H1 (cell line): ENCODE measurements at regions not wholly inside any gene's neighbourhood (a gene's known extent, or its start where the extent isn't known, plus 50 kb on each side); places are given as distances from the start of the nearest gene placed in this dataset.

Experiments used
- CTCF ChIA-PET: fragments of 300-600 bp; sonication (Branson Sonifier 250); formaldehyde crosslinking; loops from one replicate; lab custom pipeline; 2021; ENCODE audit not compliant: partially characterized antibody; lab: Charles Lee
- POLR2A ChIA-PET: fragments of 300-600 bp; sonication (Branson Sonifier 250); formaldehyde crosslinking; loops from one replicate; lab custom pipeline; 2021; ENCODE audit warnings: inconsistent platforms; ENCODE audit not compliant: partially characterized antibody; lab: Charles Lee
- DNase-seq, 2 experiments: peaks; one replicate each; pipeline versions ENCODE4 v3.0.0 to v3.0.0-alpha.2; 2010 to 2022; ENCODE audit warnings: low spot score in 2 of 2, low read depth in 1 of 2, mixed read lengths in 1 of 2
- FAIRE-seq: peaks from 2 replicates; lab custom pipeline; 2011; peaks lifted over from hg19 to GRCh38; lab: Jason Lieb, UNC
- H2AFZ ChIP-seq: 2 replicates; pipeline ENCODE4 v1.8.1; 2012; ENCODE audit warnings: low read length, inconsistent platforms
- H2AK5ac ChIP-seq: 2 replicates; pipeline ENCODE4 v1.6.1; 2013; ENCODE audit warnings: low read depth, low read length
- H2BK120ac ChIP-seq: replicated peaks from 2 replicates; pipeline ENCODE3; 2013; ENCODE audit warnings: low read depth, low read length, inconsistent platforms
- H2BK12ac ChIP-seq: 2 replicates; pipeline ENCODE4 v1.6.1; 2013; ENCODE audit warnings: low read depth, low read length
- H2BK15ac ChIP-seq: 2 replicates; pipeline ENCODE4 v1.6.1; 2013; ENCODE audit warnings: low read length
- H2BK20ac ChIP-seq: 2 replicates; pipeline ENCODE4 v1.6.1; 2013; ENCODE audit warnings: low read length
- H2BK5ac ChIP-seq: 2 replicates; pipeline ENCODE4 v1.6.1; 2013; ENCODE audit warnings: low read depth, low read length
- H3K14ac ChIP-seq: 2 replicates; pipeline ENCODE4 v1.6.1; 2013; ENCODE audit warnings: inconsistent platforms; ENCODE audit not compliant: insufficient read length
- H3K18ac ChIP-seq: 2 replicates; pipeline ENCODE4 v1.6.1; 2013; ENCODE audit warnings: low read length; ENCODE audit errors: extremely low read depth
- H3K23ac ChIP-seq: 2 replicates; pipeline ENCODE4 v1.6.1; 2013; ENCODE audit warnings: inconsistent platforms; ENCODE audit not compliant: insufficient read length
- H3K23me2 ChIP-seq: 2 replicates; pipeline ENCODE4 v1.6.1; 2013; ENCODE audit warnings: low read depth, low read length
- H3K27ac ChIP-seq: 2 replicates; pipeline ENCODE4 v1.6.1; 2011; ENCODE audit warnings: low read depth, low read length, inconsistent platforms
- H3K27me3 ChIP-seq, 4 experiments: replicated peaks in 1 of 4; 1 replicate in 1 of 4; 2 replicates in 3 of 4; pipeline versions ENCODE4 v1.6.1 to v1.8.1; 2011 to 2013; ENCODE audit warnings: low read length in 3 of 4, mild to moderate bottlenecking in 3 of 4, inconsistent platforms in 2 of 4, mixed read lengths in 2 of 4, moderate library complexity in 1 of 4; ENCODE audit not compliant: control insufficient read depth in 3 of 4, insufficient read depth in 3 of 4; ENCODE audit errors: extremely low read depth in 1 of 4
- H3K36me3 ChIP-seq, 4 experiments: 2 replicates each; pipeline versions ENCODE4 v1.6.1 to v1.8.1; 2011 to 2013; ENCODE audit warnings: mild to moderate bottlenecking in 4 of 4, low read length in 3 of 4, moderate library complexity in 2 of 4, control low read depth in 1 of 4, inconsistent platforms in 1 of 4; ENCODE audit not compliant: insufficient read depth in 4 of 4, control insufficient read depth in 2 of 4
- H3K4ac ChIP-seq: replicated peaks from 2 replicates; pipeline ENCODE3; 2013; ENCODE audit warnings: low read length, low read depth, mixed read lengths, inconsistent platforms; ENCODE audit not compliant: insufficient read length
- H3K4me1 ChIP-seq, 4 experiments: replicated peaks in 1 of 4; 1 replicate in 1 of 4; 2 replicates in 3 of 4; pipeline versions ENCODE4 v1.6.1 to v1.8.1; 2011 to 2013; ENCODE audit warnings: low read length in 3 of 4, inconsistent platforms in 2 of 4, mixed read lengths in 1 of 4; ENCODE audit not compliant: insufficient read depth in 4 of 4, control insufficient read depth in 3 of 4
- H3K4me2 ChIP-seq, 2 experiments: 2 replicates each; pipeline versions ENCODE4 v1.6.1 to v1.8.1; 2011 to 2013; ENCODE audit warnings: low read depth in 2 of 2, low read length in 2 of 2, control low read depth in 1 of 2, inconsistent platforms in 1 of 2, mild to moderate bottlenecking in 1 of 2; ENCODE audit not compliant: insufficient read depth in 1 of 2
- H3K4me3 ChIP-seq, 4 experiments: fragments of 200-600, 300-600 bp in 1 of 4; sonication (generic), shearing (Covaris generic), sonication (Bioruptor Twin) in 1 of 4; 2 replicates each; pipeline versions ENCODE4 v1.5.1 to v1.8.1; 2011 to 2016; ENCODE audit warnings: low read length in 4 of 4, low read depth in 3 of 4, control low read depth in 2 of 4, inconsistent platforms in 2 of 4, mild to moderate bottlenecking in 2 of 4, mixed read lengths in 1 of 4, moderate library complexity in 1 of 4; ENCODE audit not compliant: insufficient read depth in 2 of 4; ENCODE audit errors: extremely low read depth in 1 of 4
- H3K56ac ChIP-seq: replicated peaks from 2 replicates; pipeline ENCODE3; 2013; ENCODE audit warnings: low read depth, mild to moderate bottlenecking, mixed read lengths, low read length, inconsistent platforms; ENCODE audit not compliant: insufficient read length
- H3K79me1 ChIP-seq: 2 replicates; pipeline ENCODE4 v1.6.1; 2013; ENCODE audit warnings: low read depth, low read length, control low read depth
- H3K79me2 ChIP-seq, 2 experiments: 2 replicates each; pipeline versions ENCODE4 v1.6.1 to v1.8.1; 2012 to 2013; ENCODE audit warnings: low read length in 2 of 2, mild to moderate bottlenecking in 2 of 2, inconsistent platforms in 1 of 2; ENCODE audit not compliant: insufficient read depth in 2 of 2, control insufficient read depth in 1 of 2
- H3K9ac ChIP-seq, 4 experiments: replicated peaks in 1 of 4; 1 replicate in 1 of 4; 2 replicates in 3 of 4; pipeline versions ENCODE4 v1.6.1 to v1.8.1; 2011 to 2013; ENCODE audit warnings: low read depth in 3 of 4, low read length in 3 of 4, control low read depth in 2 of 4, mild to moderate bottlenecking in 2 of 4, moderate library complexity in 2 of 4, inconsistent platforms in 1 of 4; ENCODE audit errors: extremely low read depth in 1 of 4
- H3K9me3 ChIP-seq, 2 experiments: 2 replicates each; pipeline versions ENCODE4 v1.6.1 to v1.8.1; 2012 to 2013; ENCODE audit warnings: mild to moderate bottlenecking in 2 of 2, moderate library complexity in 2 of 2, control low read depth in 1 of 2, inconsistent platforms in 1 of 2, low read depth in 1 of 2, low read length in 1 of 2, mixed read lengths in 1 of 2; ENCODE audit not compliant: insufficient read depth in 2 of 2
- H4K20me1 ChIP-seq, 2 experiments: replicated peaks in 1 of 2; 2 replicates each; pipeline versions ENCODE3 to v1.8.1; 2011 to 2013; ENCODE audit warnings: inconsistent platforms in 2 of 2, low read length in 2 of 2, mild to moderate bottlenecking in 1 of 2; ENCODE audit not compliant: insufficient read depth in 2 of 2, control insufficient read depth in 1 of 2
- H4K5ac ChIP-seq: 2 replicates; pipeline ENCODE4 v1.6.1; 2013; ENCODE audit warnings: low read length, low read depth, mixed read lengths, inconsistent platforms; ENCODE audit not compliant: insufficient read length
- H4K8ac ChIP-seq: 2 replicates; pipeline ENCODE4 v1.8.0; 2013; ENCODE audit warnings: mild to moderate bottlenecking, moderate library complexity, low read length, inconsistent platforms; ENCODE audit not compliant: insufficient read depth; ENCODE audit errors: extremely low read depth
- H4K91ac ChIP-seq: replicated peaks from 2 replicates; pipeline ENCODE3; 2013; ENCODE audit warnings: low read length, mixed read lengths, inconsistent platforms; ENCODE audit not compliant: insufficient read length
- EGR1 ChIP-seq: IDR thresholded peaks from 2 replicates; pipeline ENCODE4 v1.6.1; 2011; ENCODE audit warnings: low read depth, low read length, borderline replicate concordance
- FOSL1 ChIP-seq: IDR thresholded peaks from 2 replicates; pipeline ENCODE4 v1.6.1; 2011; ENCODE audit warnings: mild to moderate bottlenecking, low read depth, low read length, moderate library complexity; ENCODE audit not compliant: insufficient read depth
- HDAC6 ChIP-seq: IDR thresholded peaks from one replicate; pipeline ENCODE4 v1.7.1; 2012; ENCODE audit warnings: low read depth, mild to moderate bottlenecking, inconsistent platforms, low read length, moderate library complexity
- POLR2AphosphoS5 ChIP-seq: IDR thresholded peaks from 2 replicates; pipeline ENCODE4 v1.6.1; 2011; ENCODE audit warnings: low read depth, low read length
- RFX5 ChIP-seq: IDR thresholded peaks from 2 replicates; pipeline ENCODE4 v1.6.1; 2011; ENCODE audit warnings: low read depth, low read length, improper control_type of control experiment, borderline replicate concordance
- SRF ChIP-seq: IDR thresholded peaks from 2 replicates; pipeline ENCODE4 v1.6.1; 2011; ENCODE audit warnings: mild to moderate bottlenecking, low read depth, low read length, moderate library complexity
- WGBS, 2 experiments: shearing (Covaris generic) in 1 of 2; methylation state at CpG; one replicate each; pipeline versions ENCODE4 v1.1.6 to v1.1.7; 2013 to 2015; ENCODE audit warnings: low lambda C conversion rate in 2 of 2, mixed read lengths in 2 of 2, inconsistent platforms in 1 of 2, low coverage in 1 of 2, missing lambda C conversion rate in 1 of 2; ENCODE audit not compliant: insufficient replicate concordance in 2 of 2, insufficient coverage in 1 of 2, insufficient read length in 1 of 2; ENCODE audit errors: extremely low coverage in 1 of 2, missing lambda C conversion rate in 1 of 2; 5-methylcytosine and 5-hydroxymethylcytosine counted together
- TF ChIP-seq, protein P1 (sequence below): IDR thresholded peaks from 2 replicates; pipeline ENCODE4 v1.6.1; 2012; ENCODE audit warnings: low read length, inconsistent platforms

- TF ChIP-seq POLR2AphosphoS5 (no peak), RFX5 (no peak), SRF (no peak), EGR1 (no peak), FOSL1 (no peak), HDAC6 (no peak)
- TF ChIP-seq, protein P1, sequence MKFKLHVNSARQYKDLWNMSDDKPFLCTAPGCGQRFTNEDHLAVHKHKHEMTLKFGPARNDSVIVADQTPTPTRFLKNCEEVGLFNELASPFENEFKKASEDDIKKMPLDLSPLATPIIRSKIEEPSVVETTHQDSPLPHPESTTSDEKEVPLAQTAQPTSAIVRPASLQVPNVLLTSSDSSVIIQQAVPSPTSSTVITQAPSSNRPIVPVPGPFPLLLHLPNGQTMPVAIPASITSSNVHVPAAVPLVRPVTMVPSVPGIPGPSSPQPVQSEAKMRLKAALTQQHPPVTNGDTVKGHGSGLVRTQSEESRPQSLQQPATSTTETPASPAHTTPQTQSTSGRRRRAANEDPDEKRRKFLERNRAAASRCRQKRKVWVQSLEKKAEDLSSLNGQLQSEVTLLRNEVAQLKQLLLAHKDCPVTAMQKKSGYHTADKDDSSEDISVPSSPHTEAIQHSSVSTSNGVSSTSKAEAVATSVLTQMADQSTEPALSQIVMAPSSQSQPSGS = no peak
- TF ChIP-seq, all 59 proteins: peak for 0
- Histone ChIP-seq H4K8ac (no peak overlapping the region), H3K56ac (no peak overlapping the region), H3K18ac (no peak overlapping the region), H2BK15ac (no peak overlapping the region), H3K4me1 (no peaks in the 10 kb centered on the region), H3K27ac (no peak overlapping the region), H3K23ac (no peak overlapping the region), H3K9me3 (no peaks in the 10 kb centered on the region), H3K79me2 (no peaks in the 10 kb centered on the region), H2AK5ac (no peak overlapping the region), H2BK20ac (no peak overlapping the region), H4K5ac (no peak overlapping the region), H3K9ac (no peak overlapping the region), H3K23me2 (no peaks in the 10 kb centered on the region), H3K4me3 (no peak overlapping the region), H2BK120ac (no peak overlapping the region), H3K14ac (no peak overlapping the region), H3K79me1 (no peaks in the 10 kb centered on the region), H4K20me1 (no peaks in the 10 kb centered on the region), H2BK12ac (no peak overlapping the region), H2BK5ac (no peak overlapping the region), H3K4me2 (no peak overlapping the region), H4K91ac (no peak overlapping the region), H3K4ac (no peak overlapping the region), H2AFZ (no peak overlapping the region), H3K27me3 (no peaks in the 10 kb centered on the region), H3K36me3 (no peaks in the 10 kb centered on the region)
- WGBS, 2 experiments = 87% methylated on average over 2 of the region's 2 CpGs; no CpG with 5 or more reads in 1 of the 2 experiments
- FAIRE-seq = no peak
- CTCF ChIA-PET = interaction anchor here (1.7 kb wide), 1 partner anchor 357 kb away, joined by 3 read pairs; no protein-coding TSS in a partner anchor
- DNase-seq = no peak
- POLR2A ChIA-PET = no interaction called here
Measured at GRCh38 chr2:199113111-199113510, 344.6 kb downstream of the SATB2 start.
